ENCODE measurements at regions not wholly inside any gene's neighbourhood (a gene's known extent, or its start where the extent isn't known, plus 50 kb on each side); places are given as distances from the start of the nearest gene placed in this dataset.

DNA sequence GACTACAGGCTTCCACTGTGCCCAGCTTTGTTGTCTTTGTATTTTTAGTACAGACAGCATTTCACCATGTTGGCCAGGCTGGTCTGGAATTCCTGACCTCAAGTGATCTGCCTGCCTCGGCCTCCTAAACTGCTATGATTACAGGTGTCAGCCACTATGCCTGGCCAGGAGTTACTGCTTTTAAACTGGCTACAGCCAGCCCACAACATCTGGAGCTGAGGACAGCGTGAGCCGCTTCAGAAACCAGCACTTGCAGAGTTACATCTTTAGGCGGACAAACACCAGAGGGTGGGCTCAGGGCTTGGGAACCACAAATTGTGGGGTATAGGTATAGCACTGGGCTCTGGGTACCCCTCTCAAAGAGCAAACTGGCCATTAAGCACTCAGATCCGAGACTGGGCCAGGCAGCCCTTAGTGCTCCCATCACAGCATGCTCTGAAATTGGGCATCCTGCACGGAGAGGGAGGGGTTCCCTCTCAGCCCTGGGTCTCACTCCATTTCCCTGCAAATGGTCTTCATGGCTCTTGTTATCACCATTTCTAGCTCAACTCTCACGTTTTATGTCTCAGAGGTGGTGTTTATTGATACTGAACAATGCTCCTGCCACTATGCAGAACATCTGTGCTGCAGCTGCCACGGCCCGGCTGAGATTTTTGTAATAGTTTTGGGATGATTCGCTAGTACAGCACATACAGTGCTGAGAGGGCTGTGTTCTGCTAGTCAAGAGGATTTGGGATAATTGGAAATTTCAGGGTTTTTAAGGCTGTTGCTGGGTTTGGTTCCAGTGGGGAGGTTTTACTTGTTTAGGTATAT is 146.4 kb upstream of the LYZL2 start:
- Histone ChIP-seq H3K36me3 (ENCODE audit: control insufficient read depth, insufficient read depth, low read length) (no peaks in the 10 kb centered on the region), H3K79me2 (no peaks in the 10 kb centered on the region), H3K4me3 (ENCODE audit: low read depth, low read length) (no peak overlapping the region), H3K4me1 (no peaks in the 10 kb centered on the region), H2AFZ (no peak overlapping the region), H3K27ac (no peak overlapping the region), H3K9ac (no peak overlapping the region), H3K9me3 (ENCODE audit: control insufficient read depth, low read length) (no peaks in the 10 kb centered on the region), H3K4me2 (ENCODE audit: low read length) (no peak overlapping the region), H3K27me3 (ENCODE audit: control insufficient read depth, insufficient read depth, low read length) (no peaks in the 10 kb centered on the region)
- TF ChIP-seq, protein P1, sequence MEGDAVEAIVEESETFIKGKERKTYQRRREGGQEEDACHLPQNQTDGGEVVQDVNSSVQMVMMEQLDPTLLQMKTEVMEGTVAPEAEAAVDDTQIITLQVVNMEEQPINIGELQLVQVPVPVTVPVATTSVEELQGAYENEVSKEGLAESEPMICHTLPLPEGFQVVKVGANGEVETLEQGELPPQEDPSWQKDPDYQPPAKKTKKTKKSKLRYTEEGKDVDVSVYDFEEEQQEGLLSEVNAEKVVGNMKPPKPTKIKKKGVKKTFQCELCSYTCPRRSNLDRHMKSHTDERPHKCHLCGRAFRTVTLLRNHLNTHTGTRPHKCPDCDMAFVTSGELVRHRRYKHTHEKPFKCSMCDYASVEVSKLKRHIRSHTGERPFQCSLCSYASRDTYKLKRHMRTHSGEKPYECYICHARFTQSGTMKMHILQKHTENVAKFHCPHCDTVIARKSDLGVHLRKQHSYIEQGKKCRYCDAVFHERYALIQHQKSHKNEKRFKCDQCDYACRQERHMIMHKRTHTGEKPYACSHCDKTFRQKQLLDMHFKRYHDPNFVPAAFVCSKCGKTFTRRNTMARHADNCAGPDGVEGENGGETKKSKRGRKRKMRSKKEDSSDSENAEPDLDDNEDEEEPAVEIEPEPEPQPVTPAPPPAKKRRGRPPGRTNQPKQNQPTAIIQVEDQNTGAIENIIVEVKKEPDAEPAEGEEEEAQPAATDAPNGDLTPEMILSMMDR (IDR thresholded peaks at IDR 0.05): no peak

DNA sequence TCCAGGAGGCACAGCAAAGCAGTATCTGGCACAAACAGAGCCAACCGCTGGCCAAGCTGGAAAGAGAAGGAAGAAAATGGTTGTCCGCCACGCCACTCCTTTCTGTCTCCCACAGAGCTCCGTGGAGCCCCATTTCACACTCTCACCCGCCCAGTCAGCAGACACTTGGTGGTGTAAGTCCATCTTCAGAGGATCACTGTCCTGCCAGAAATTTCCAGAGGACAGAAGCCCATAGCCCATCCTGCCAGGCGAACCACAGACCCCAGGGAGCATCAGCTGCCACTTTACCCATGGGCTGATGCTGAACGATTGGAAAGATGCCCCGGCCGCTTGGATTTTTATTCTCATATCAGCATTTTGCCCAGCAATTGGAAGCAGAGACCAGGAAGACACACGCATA is 144.7 kb upstream of the LYZL2 start:
- Histone ChIP-seq H3K9me3 (ENCODE audit: control insufficient read depth, low read length) (no peaks in the 10 kb centered on the region), H3K4me2 (ENCODE audit: low read length) (no peak overlapping the region), H3K4me1 (no peaks in the 10 kb centered on the region), H3K27me3 (ENCODE audit: control insufficient read depth, insufficient read depth, low read length) (no peaks in the 10 kb centered on the region), H3K27ac (no peak overlapping the region), H2AFZ (no peak overlapping the region), H3K36me3 (ENCODE audit: control insufficient read depth, insufficient read depth, low read length) (no peaks in the 10 kb centered on the region), H3K79me2 (no peaks in the 10 kb centered on the region), H3K9ac (no peak overlapping the region), H3K4me3 (ENCODE audit: low read depth, low read length) (no peak overlapping the region)
- TF ChIP-seq, protein P1 (IDR thresholded peaks at IDR 0.05): no peak

DNA sequence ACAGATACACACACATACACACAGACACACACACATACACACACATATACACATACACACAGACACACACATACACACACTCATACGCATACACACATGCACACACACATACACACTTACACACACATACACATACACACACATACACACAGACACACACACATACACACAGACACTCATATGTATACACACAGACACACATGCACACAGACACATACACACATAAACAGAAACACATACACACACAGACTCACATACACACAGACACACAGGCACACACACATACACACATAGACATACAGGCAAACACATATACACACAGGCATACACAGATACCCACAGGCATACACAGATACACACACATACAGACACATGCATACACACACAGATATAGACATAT is 143.9 kb upstream of the LYZL2 start:
- H3K4me1 ChIP-seq: no peaks in the 10 kb centered on the region
- H3K9me3 ChIP-seq (ENCODE audit: control insufficient read depth, low read length): no peaks in the 10 kb centered on the region
- H3K9ac ChIP-seq: no peak overlapping the region
- TF ChIP-seq, protein P1 (IDR thresholded peaks at IDR 0.05): no peak
- H3K4me3 ChIP-seq (ENCODE audit: low read depth, low read length): no peak overlapping the region
- H3K36me3 ChIP-seq (ENCODE audit: control insufficient read depth, insufficient read depth, low read length): no peaks in the 10 kb centered on the region
- H3K79me2 ChIP-seq: no peaks in the 10 kb centered on the region
- no peaks in the 10 kb centered on the region for H3K27me3 ChIP-seq (ENCODE audit: control insufficient read depth, insufficient read depth, low read length)
- H3K4me2 ChIP-seq (ENCODE audit: low read length): no peak overlapping the region
- H2AFZ ChIP-seq: no peak overlapping the region
- H3K27ac ChIP-seq: no peak overlapping the region

DNA sequence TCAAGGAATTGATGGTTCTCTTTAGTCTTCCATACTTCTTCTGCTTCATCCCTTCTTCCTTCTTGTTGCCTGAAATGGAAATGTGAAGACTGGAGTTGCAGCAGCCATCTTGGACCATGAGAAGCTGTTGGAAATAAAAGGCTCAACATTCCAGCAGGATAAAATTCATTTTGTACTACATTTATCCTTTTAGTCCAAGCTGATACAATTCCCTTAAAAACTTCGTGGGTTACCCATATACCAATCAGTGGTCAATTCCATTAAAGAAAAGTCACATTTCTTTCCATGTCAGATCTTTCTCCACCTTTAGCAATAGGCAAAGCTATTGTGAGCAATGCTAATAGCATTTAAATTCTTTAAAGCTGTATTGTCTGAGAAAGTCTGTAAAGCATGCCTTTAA is 141.3 kb upstream of the LYZL2 start:
- TF ChIP-seq, protein P1 (IDR thresholded peaks at IDR 0.05): no peak
- Histone ChIP-seq H3K36me3 (ENCODE audit: control insufficient read depth, insufficient read depth, low read length) (no peaks in the 10 kb centered on the region), H3K27ac (no peak overlapping the region), H3K4me1 (no peaks in the 10 kb centered on the region), H3K27me3 (ENCODE audit: control insufficient read depth, insufficient read depth, low read length) (no peaks in the 10 kb centered on the region), H3K4me3 (ENCODE audit: low read depth, low read length) (no peak overlapping the region), H3K9me3 (ENCODE audit: control insufficient read depth, low read length) (no peaks in the 10 kb centered on the region), H2AFZ (no peak overlapping the region), H3K9ac (no peak overlapping the region), H3K4me2 (ENCODE audit: low read length) (no peak overlapping the region), H3K79me2 (no peaks in the 10 kb centered on the region)

DNA sequence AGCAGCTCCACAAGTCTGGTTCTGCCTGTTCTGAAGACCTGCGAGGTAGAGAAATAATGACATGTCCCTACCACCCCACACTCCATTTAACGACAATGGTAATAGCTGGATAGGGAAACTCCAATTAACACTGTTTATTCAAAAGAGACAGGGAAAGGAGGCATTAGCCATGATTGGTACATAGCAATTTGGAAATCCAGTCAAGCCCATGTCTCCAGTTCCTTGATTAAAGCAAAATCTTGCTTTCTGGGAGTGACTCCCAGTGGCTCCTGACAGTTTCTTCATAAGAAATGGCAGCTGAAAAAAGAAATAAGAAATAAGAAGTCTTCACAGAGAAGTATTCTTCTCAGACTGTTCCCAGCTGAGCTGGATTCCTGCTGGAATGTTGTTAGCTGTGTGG is 140.7 kb upstream of the LYZL2 start:
- H3K4me2 ChIP-seq (ENCODE audit: low read length): no peak overlapping the region
- H3K27ac ChIP-seq: no peak overlapping the region
- no peaks in the 10 kb centered on the region for H3K79me2 ChIP-seq
- no peaks in the 10 kb centered on the region for H3K9me3 ChIP-seq (ENCODE audit: control insufficient read depth, low read length)
- TF ChIP-seq, protein P1 (IDR thresholded peaks at IDR 0.05): no peak
- H3K4me3 ChIP-seq (ENCODE audit: low read depth, low read length): no peak overlapping the region
- H3K27me3 ChIP-seq (ENCODE audit: control insufficient read depth, insufficient read depth, low read length): no peaks in the 10 kb centered on the region
- H3K9ac ChIP-seq: no peak overlapping the region
- no peaks in the 10 kb centered on the region for H3K36me3 ChIP-seq (ENCODE audit: control insufficient read depth, insufficient read depth, low read length)
- no peaks in the 10 kb centered on the region for H3K4me1 ChIP-seq
- no peak overlapping the region for H2AFZ ChIP-seq

All from parathyroid adenoma (tissue), 2 donors.